ENCODE measurements at regions not wholly inside any gene's neighbourhood (a gene's known extent, or its start where the extent isn't known, plus 50 kb on each side); places are given as distances from the start of the nearest gene placed in this dataset.

GRCh38 chr12:77124767-77125166, 59.4 kb upstream of the E2F7 start:
- DNase-seq (ENCODE audit: low spot score) (no peak), ATAC-seq (ENCODE audit: low FRiP score) (no peak)
- TF ChIP-seq, protein P1, sequence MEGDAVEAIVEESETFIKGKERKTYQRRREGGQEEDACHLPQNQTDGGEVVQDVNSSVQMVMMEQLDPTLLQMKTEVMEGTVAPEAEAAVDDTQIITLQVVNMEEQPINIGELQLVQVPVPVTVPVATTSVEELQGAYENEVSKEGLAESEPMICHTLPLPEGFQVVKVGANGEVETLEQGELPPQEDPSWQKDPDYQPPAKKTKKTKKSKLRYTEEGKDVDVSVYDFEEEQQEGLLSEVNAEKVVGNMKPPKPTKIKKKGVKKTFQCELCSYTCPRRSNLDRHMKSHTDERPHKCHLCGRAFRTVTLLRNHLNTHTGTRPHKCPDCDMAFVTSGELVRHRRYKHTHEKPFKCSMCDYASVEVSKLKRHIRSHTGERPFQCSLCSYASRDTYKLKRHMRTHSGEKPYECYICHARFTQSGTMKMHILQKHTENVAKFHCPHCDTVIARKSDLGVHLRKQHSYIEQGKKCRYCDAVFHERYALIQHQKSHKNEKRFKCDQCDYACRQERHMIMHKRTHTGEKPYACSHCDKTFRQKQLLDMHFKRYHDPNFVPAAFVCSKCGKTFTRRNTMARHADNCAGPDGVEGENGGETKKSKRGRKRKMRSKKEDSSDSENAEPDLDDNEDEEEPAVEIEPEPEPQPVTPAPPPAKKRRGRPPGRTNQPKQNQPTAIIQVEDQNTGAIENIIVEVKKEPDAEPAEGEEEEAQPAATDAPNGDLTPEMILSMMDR (IDR thresholded peaks at IDR 0.05): no peak

- ATAC-seq (ENCODE audit: low FRiP score) (no peak), DNase-seq (ENCODE audit: low spot score) (no peak)
- TF ChIP-seq, protein P1 (IDR thresholded peaks at IDR 0.05): no peak
Observed at GRCh38 chr12:77122661-77123060, 57.3 kb upstream of the E2F7 start.

DNA sequence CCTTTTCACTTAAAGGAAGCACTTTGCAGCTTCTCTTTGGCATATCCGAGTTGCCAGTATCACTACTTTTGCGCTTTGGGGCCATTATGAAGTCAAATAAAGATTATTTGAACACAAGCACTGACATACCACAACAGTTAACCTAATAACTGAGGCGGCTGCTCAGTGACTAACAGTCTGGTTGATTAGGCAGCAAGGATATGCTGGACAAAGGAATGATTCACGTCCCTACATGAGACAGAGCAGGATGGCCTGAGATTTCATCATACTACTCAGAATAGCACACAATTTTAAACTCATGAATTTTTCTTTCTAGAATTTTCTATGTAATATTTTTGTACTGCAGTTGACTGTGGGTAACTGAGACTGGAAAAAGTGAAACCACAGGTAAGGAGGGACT, 56.9 kb upstream of the E2F7 start:
- no peak for DNase-seq (ENCODE audit: low spot score)
- TF ChIP-seq, protein P1 (IDR thresholded peaks at IDR 0.05): no peak
- ATAC-seq (ENCODE audit: low FRiP score): no peak

GRCh38 chr12:77120156-77121085, 55.1 kb upstream of the E2F7 start:
- TF ChIP-seq, protein P1 (IDR thresholded peaks at IDR 0.05): no peak
- no peak for ATAC-seq (ENCODE audit: low FRiP score)
- no peak for DNase-seq (ENCODE audit: low spot score)

DNA sequence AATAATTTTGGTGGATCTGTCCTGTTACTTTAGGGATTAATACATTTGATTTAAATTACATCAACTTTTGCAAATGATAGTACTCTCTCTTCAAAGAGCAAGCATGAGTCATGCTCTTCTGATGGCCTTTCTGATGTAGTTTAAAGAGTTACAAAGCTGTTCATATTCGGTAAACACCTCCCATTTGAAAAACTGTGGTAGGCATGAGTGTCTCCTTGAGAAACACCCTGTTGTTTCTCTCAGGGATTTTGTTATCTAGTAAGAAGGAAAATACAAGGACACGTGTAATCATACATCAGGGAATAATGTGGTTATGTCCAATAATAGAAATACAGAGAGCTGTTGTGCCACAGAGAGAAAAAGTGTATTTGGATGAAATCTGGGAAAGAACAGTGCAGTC, 53.3 kb upstream of the E2F7 start:
- DNase-seq (ENCODE audit: low spot score) (no peak), ATAC-seq (ENCODE audit: low FRiP score) (no peak)
- TF ChIP-seq, protein P1 (IDR thresholded peaks at IDR 0.05): no peak

DNA sequence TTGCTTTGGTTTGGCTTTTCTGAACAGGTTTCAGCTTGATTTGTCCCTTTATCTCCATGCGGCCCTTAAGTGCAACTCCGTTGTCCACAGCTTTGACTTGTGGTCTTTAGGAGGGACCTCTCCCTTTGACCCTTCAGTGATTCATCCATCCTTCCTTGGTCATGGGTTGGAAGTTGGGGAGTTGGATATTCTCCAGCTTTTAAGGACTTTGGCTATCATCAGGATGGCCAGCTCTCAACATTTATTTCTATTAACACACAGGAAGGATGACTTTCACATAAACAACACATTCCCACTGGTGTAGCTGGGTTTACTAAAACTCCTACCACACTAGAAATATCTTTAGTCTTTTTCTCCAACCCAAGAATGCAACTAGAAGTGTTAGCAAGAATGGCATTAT, 50.9 kb upstream of the E2F7 start:
- TF ChIP-seq, protein P1 (IDR thresholded peaks at IDR 0.05): no peak
- DNase-seq (ENCODE audit: low spot score): no peak
- ATAC-seq (ENCODE audit: low FRiP score): no peak

DNA sequence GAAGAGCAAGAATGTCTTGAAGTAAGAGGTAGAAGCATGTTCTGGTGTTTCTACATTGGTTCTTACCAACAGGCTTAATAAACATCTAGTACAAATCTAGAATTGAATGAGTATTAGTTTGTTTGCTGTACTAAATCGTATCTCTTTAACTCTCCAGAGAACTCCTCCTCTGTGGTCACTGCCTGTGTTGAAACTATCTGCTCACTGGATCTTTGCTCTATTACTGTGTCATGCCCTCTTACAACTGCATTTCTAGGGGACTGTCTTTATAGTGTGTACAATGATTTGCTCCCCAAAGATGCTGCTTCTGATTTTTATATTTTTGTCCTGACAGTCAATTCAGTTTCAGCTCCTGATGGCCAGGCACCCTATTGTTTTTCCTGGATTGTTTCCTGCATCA, 50.1 kb upstream of the E2F7 start:
- DNase-seq (ENCODE audit: low spot score) (no peak), ATAC-seq (ENCODE audit: low FRiP score) (no peak)
- TF ChIP-seq, protein P1 (IDR thresholded peaks at IDR 0.05): no peak

Measured in omental fat pad (tissue), 3 donors.